CD4-positive, alpha-beta T cell treated with Interferon alpha-2 for 1 hour (primary cell): ENCODE measurements at regions not wholly inside any gene's neighbourhood (a gene's known extent, or its start where the extent isn't known, plus 50 kb on each side); places are given as distances from the start of the nearest gene placed in this dataset.

ENCODE experiments used
- DNase-seq, 2 donors: peaks; one replicate each; pipeline ENCODE4 v3.0.0-alpha.2; 2020 to 2022

GRCh38 chr13:76406243-76406642, 480.0 kb downstream of the KCTD12 start:
- DNase-seq = no peak

GRCh38 chr13:76398425-76398824, 487.8 kb downstream of the KCTD12 start:
- no peak for DNase-seq

GRCh38 chr13:76397413-76397812, 488.8 kb downstream of the KCTD12 start:
- peak in 1 of 2 donors; percentile 35 for DNase-seq

- DNase-seq = no peak
Measured at GRCh38 chr13:76389321-76389720, 496.9 kb downstream of the KCTD12 start.

- DNase-seq = no peak
Measured at GRCh38 chr13:76387566-76387965, 498.6 kb downstream of the KCTD12 start.

GRCh38 chr13:76386321-76386720, 499.9 kb downstream of the KCTD12 start:
- no peak for DNase-seq

- DNase-seq = no peak
Measured at GRCh38 chr13:76385586-76385985, 500.6 kb downstream of the KCTD12 start.

GRCh38 chr13:76383676-76384461, 502.3 kb downstream of the KCTD12 start:
- no peak for DNase-seq

GRCh38 chr13:76380446-76381065, 505.6 kb downstream of the KCTD12 start:
- DNase-seq = no peak

GRCh38 chr13:76379341-76380105, 506.7 kb downstream of the KCTD12 start:
- DNase-seq = no peak

- no peak for DNase-seq
Measured at GRCh38 chr13:76378767-76379166, 507.4 kb downstream of the KCTD12 start.

- DNase-seq = no peak
Measured at GRCh38 chr13:76363682-76364289, 522.4 kb downstream of the KCTD12 start.

- no peak for DNase-seq
Measured at GRCh38 chr13:76361868-76362267, 524.3 kb downstream of the KCTD12 start.

GRCh38 chr13:76351541-76352229, 534.5 kb downstream of the KCTD12 start:
- DNase-seq = no peak

- no peak for DNase-seq
Measured at GRCh38 chr13:76350399-76350798, 535.8 kb downstream of the KCTD12 start.

GRCh38 chr13:76349700-76350099, 536.5 kb downstream of the KCTD12 start:
- DNase-seq = no peak

- DNase-seq = no peak
Measured at GRCh38 chr13:76339649-76340048, 546.6 kb downstream of the KCTD12 start.

GRCh38 chr13:76338003-76338402, 548.2 kb downstream of the KCTD12 start:
- no peak for DNase-seq

- DNase-seq = no peak
Measured at GRCh38 chr13:76336889-76337844, 549.0 kb downstream of the KCTD12 start.

- no peak for DNase-seq
Measured at GRCh38 chr13:76335463-76335862, 550.7 kb downstream of the KCTD12 start.

- DNase-seq = no peak
Measured at GRCh38 chr13:76331943-76332712, 554.1 kb downstream of the KCTD12 start.
